C4-2B (cell line): ENCODE measurements at regions not wholly inside any gene's neighbourhood (a gene's known extent, or its start where the extent isn't known, plus 50 kb on each side); places are given as distances from the start of the nearest gene placed in this dataset.

Experiments
- H3K27ac ChIP-seq: fragments of 450-650 bp; 2 replicates; pipeline ENCODE4 v1.5.1; 2017
- ZFX ChIP-seq: fragments of 450-650 bp; IDR thresholded peaks from 2 replicates; pipeline ENCODE4 v1.6.1; 2017
- TF ChIP-seq, protein P1 (sequence below): fragments of 450-650 bp; conservative IDR thresholded peaks from 2 replicates; pipeline ENCODE4 v1.5.1; 2017; ENCODE audit warnings: mild to moderate bottlenecking

DNA sequence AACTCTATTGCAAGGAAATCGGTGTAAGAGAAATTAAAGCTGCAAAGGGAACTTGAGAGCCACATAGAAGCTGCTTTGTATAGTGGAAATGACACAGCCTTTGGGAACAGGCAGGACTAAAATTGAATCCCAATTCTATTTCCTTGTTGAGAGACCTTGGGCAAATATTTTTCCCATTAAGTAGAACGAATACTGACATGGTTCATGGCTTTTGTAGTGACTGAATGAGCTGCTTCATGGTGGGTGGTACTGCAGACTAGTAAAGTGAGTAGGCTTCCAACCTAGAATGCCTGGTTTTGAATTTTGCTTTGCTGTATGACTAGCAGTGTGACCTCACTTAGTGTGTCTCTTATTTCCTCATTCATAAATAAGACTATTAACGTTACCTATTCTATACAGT, 182.2 kb upstream of the KCNIP4 start:
- H3K27ac ChIP-seq = no peak overlapping the region
- no peak for TF ChIP-seq ZFX
- TF ChIP-seq, protein P1, sequence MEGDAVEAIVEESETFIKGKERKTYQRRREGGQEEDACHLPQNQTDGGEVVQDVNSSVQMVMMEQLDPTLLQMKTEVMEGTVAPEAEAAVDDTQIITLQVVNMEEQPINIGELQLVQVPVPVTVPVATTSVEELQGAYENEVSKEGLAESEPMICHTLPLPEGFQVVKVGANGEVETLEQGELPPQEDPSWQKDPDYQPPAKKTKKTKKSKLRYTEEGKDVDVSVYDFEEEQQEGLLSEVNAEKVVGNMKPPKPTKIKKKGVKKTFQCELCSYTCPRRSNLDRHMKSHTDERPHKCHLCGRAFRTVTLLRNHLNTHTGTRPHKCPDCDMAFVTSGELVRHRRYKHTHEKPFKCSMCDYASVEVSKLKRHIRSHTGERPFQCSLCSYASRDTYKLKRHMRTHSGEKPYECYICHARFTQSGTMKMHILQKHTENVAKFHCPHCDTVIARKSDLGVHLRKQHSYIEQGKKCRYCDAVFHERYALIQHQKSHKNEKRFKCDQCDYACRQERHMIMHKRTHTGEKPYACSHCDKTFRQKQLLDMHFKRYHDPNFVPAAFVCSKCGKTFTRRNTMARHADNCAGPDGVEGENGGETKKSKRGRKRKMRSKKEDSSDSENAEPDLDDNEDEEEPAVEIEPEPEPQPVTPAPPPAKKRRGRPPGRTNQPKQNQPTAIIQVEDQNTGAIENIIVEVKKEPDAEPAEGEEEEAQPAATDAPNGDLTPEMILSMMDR = no peak

DNA sequence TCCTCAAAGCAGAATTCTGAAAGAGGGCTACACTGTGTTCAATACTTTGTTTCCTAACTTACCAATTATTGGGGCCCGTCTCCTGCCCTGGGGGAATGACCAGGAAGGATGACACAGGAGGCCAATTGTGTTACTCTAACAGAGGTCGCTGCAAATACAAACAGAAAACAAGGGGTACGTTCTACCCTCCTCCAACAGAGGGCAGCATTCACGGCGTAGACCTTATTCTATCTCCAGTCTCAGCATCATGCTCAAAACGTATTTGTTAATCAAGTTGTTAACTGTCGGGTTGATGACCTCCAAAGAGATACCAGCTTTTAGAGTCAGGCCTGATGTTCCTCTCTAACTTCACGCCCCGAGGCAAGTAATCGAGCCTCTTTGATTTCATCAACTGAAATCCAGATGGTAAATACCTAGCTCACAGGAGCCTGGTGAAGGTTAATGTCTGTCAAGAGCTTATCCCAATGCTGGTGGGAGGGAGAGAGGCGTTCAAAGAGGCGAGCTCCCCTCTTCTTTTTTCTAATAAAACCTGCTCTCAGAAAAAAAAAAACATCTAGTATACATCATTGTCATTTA, 181.0 kb upstream of the KCNIP4 start:
- H3K27ac ChIP-seq = no peak overlapping the region
- TF ChIP-seq ZFX = no peak
- TF ChIP-seq, protein P1 = peak; percentile 77

DNA sequence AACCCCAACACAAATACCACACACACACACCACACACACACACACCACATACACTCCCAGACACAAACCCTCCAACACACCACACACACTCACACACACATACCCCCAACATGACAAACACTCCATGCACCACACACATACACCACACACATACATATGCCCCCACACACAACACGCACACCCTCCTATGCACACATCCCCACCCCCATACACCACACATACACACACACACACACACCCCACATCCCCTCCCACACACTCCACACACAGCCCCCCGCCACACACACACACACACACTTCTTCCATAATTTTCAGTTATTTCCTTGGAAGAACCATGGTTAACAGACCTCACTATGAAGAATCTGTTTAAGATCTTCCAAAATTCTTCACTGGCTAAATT, 173.5 kb upstream of the KCNIP4 start:
- TF ChIP-seq ZFX = no peak
- TF ChIP-seq, protein P1 = no peak
- H3K27ac ChIP-seq = no peak overlapping the region

DNA sequence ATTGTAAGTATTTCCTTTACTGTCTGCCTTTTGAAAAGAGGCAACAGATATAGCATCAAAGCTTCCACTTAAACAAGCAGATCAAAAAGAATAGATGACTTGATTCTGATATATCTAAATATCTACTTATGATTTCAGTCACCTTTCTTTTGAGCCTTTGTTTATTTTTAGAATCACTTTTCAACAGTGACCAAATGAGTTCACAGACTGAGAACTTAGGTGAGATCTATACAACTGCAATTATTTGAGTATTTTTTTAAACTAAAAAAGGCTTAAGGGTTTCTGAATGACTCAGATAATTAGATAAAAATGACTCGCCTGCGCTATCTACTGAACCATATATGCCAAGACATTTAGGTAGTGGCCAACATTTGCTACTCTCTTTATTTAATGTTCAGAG, 166.7 kb upstream of the KCNIP4 start:
- H3K27ac ChIP-seq = no peak overlapping the region
- no peak for TF ChIP-seq ZFX
- TF ChIP-seq, protein P1 = no peak

DNA sequence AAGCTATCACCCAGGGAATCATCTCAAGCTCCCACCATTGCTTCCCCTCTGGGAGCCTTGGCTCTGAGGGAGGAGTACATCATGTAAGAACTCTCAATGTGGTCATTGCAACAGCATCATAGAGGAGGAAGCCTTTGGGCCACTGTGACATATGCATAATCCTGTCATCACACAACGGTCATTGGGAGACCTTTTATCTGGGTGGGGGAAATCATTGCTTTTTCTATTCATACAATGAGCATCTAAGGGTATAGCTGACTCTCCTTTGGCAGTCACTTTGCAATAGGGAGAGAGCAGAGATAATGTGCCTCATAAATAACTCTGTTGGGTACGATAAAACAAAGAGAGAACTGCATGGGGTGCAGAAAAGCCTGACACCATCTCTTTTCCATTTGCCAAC, 155.2 kb upstream of the KCNIP4 start:
- H3K27ac ChIP-seq = no peak overlapping the region
- TF ChIP-seq, protein P1 = no peak
- no peak for TF ChIP-seq ZFX

DNA sequence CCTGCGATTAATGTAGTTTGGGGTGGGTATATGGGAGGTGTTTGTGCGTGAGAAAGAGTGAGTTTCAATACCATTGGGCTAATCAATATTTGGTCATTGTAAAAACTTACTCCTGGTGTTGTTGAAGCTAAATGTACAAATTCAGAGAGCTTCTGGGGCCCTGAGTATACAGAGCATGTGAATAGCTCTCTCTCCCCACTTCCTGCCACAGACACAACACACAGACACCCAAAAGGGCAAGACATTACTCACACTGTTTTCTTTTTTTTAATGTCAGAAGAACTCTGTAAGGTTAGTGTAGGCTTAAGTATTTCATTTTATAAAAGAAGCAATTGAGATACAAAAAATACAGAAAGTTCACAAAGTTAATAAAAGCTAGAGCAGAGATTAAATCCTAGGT, 151.3 kb upstream of the KCNIP4 start:
- TF ChIP-seq, protein P1 = no peak
- TF ChIP-seq ZFX = no peak
- H3K27ac ChIP-seq = no peak overlapping the region

DNA sequence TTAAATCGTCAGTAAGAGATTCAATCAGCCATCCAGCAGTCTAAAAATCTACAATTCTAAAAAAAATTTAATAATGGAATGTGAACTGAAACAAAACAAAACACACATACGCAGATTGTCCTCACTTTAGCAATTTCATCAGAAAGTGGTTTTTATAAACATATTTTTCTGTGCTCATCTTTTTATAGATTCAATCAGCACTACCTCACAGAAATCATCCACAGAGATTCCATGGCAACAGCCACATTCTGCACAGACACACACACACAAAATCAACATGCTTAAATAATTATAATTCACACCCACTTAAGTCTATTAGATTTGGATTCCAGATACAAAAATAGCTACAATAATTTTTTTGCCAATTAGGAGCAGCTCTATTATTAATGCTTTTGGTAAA, 149.0 kb upstream of the KCNIP4 start:
- TF ChIP-seq, protein P1 = no peak
- TF ChIP-seq ZFX = no peak
- no peak overlapping the region for H3K27ac ChIP-seq
